GM23248 (cell line): ENCODE measurements at regions not wholly inside any gene's neighbourhood (a gene's known extent, or its start where the extent isn't known, plus 50 kb on each side); places are given as distances from the start of the nearest gene placed in this dataset.
"Not testable (repeated sequence)": the region's sequence is repeated elsewhere in the genome, so short reads cannot be mapped to it uniquely, and the experiment has no call there.

Source experiments
- EZH2 ChIP-seq: fragments of 200-600 bp; sonication (generic); IDR thresholded peaks from 2 replicates; pipeline ENCODE4 v1.6.1; 2018; ENCODE audit warnings: antibody characterized with exemption, mild to moderate bottlenecking; ENCODE audit not compliant: insufficient read depth, poor library complexity, severe bottlenecking
- EZH2phosphoT487 ChIP-seq: fragments of 200-600 bp; sonication (generic); IDR thresholded peaks from 2 replicates; pipeline ENCODE4 v1.6.1; 2018; ENCODE audit warnings: antibody characterized with exemption, moderate library complexity, mild to moderate bottlenecking, low read depth; ENCODE audit not compliant: insufficient read depth

DNA sequence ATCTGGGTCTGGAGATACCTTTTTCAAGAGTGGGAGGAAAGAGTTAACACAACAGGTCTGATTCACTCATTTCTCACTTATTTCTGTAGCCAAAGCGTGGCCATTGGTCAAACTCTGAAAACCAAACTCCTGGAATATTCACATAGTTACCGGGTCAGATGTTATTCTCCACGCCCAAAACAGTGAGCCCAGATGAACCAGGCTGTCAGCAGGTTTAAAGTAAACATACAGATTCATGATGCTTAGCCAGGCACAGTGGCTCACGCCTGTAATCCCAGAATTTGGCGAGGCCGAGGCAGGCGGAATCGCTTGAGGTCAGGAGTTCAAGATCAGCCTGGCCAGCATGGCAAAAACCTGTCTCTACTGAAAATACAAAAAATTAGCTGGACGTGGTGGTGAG is 126.1 kb downstream of the SEPTIN7 start:
- TF ChIP-seq EZH2phosphoT487, EZH2: not testable (repeated sequence)
